ENCODE measurements at regions not wholly inside any gene's neighbourhood (a gene's known extent, or its start where the extent isn't known, plus 50 kb on each side); places are given as distances from the start of the nearest gene placed in this dataset.
"Not testable (repeated sequence)": the region's sequence is repeated elsewhere in the genome, so short reads cannot be mapped to it uniquely, and the experiment has no call there.

DNA sequence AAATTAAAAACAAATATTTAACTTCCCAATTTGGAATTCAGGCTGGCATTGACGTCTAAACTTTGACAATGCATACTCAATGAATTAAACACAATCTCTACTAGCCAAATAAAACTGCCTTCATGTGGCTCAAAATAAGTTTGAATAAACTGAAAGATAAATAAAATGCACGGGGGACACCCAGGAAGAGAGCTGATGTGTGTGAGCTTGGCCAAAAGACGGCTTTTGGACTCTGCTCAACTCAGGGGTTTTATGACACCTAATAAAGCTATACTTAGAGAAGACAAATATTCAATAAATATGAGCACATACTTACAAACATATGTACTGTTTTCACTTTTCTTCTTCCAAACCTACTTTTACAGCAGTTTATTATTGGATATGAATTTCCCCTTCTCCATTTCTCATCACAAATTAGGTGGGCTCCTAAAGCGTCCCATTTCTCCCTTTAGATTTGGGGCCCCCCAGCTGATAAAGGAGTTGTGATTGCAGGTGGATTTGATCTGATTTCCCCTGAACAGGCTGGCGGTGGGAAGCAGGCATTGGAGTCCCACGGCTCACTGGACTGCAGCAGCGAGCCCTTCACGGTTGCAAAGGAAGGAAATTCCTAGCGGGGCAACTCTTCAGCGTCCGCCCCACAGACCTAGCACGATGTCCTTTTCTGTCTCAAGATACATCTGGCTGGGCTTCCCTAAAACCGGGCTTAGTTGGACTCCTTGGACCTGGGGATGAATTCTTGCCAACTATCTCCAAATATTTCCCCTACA lies 79.6 kb downstream of the INSIG1 start:
- peak; percentile 19 for DNase-seq (ENCODE audit: low read depth, low spot score)

DNA sequence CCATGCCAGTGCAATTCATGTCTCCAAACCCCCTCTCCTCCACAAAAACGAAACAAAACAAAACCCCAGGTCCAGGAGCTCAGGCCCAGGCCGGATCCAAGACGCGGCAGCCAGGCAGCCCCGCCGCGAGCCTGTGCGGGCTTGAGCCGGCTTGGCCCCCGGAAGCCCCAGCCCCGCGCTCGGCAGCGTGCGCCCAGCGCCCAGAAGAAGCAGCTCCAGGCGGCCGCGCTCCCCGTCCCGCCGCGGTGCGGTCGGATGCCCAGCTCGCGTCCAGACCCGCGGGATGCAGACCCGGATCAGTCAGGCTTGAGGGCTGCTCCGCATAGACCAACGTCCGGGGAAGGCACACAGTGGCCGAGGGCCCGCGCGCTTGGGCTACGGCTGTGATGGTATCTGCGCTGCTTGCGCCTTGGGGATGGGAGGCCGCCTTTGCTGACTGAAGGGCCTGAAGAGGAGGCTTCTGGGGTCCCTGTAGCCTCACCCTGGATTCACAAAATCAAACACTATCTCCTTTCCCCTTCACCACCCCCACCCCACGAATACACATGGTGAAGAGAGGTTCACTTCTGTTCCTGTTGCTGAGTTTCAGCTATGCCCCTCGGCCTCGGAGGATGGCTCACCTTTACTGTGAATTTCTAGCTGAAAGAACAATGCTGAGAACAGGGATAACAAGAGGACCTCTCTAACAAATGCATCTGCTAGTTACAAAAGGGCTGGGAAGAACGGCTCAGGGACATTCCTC lies 79.9 kb upstream of the EN2 start:
- DNase-seq (ENCODE audit: low read depth, low spot score) = peak; percentile 55

DNA sequence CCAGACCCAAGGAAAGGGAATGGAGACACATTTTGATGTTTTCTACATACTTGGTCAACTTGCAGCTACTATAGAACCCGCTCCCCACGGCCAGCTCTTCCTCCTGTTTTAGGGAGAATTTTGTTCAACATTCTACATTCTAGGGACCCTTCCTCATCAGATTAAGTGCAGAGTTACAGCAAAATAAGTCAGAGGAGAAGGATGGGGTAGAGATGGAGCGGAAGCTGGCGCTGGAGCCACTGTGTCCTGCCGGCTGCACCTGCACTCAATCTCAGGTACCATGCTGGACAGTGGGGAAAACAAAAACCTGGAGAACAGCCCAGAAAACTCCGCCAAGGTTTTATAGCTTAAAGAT lies 79.4 kb upstream of the EN2 start:
- no peak for DNase-seq (ENCODE audit: low read depth, low spot score)

DNA sequence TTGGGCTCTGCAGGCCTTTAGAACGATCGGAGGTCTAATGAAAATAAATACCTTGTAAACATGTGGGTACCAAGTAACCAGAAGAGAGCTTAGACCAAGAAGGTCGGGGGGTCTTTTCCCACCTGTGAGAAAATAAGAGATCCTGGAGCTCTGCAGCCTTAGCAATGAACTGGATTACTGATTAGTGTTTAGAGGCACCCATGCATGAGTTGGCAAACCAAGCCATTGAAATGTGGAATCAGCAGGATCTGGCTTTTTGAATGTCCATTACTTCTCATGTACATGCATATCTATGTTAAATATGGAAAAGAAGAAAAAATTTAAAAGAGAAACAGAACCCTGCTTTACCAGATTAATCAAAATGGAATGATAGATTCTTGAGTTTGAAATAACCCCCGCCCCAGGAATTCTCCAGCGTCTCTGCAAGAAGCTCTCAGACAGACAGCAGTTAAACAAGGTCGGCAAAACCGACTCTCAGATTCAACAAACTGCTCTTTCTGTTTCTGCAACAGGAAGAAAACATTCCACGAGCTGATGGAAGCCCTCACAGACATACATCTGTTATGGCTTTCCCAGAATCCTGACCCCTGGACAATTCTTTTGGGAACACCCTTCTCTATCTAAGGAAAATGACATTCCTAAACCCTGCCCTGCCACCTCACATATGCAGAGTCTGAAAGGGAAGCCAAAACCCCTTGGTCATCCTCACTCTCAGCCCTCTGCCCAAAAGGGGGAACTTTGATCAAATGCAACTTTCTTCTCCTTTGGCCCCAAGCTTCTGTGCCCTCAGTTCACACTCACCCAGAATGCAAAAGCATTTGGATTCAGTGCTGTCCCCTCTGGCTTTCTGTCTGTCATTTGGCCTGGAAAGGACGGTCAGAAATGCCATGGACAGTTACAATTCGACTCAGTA lies 78.7 kb upstream of the EN2 start:
- DNase-seq (ENCODE audit: low read depth, low spot score) = no peak

DNA sequence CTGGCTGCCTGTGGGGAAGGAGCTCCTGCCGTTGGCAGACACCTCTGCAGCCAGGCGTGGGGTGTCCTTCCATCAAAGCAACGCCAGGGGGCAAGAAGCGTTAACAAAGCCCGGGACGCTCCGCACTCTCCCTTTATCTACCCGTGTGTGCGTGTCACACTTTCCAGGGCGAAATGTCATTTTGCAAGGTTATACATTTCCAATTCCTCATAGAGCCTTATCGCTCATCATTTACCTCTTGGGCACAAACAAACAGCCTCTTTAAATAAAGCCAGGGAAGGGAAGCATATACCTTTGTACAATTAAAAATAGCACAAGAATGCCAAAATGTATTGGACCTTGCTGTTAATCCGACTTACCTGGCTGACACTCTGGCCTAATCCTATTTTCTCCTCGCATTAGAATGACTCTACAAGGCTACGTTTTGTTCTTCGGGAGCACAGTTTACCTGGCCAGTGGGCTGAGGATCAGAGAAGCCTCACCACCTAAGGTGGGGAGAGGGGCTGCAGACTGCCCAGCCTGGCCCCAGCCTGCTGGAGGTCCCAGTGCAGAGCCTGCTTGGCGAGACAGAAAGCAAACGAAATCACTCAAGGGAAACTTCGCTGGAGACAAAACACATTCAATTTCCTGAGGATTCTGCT lies 77.6 kb upstream of the EN2 start:
- DNase-seq (ENCODE audit: low read depth, low spot score) = peak; percentile 82

DNA sequence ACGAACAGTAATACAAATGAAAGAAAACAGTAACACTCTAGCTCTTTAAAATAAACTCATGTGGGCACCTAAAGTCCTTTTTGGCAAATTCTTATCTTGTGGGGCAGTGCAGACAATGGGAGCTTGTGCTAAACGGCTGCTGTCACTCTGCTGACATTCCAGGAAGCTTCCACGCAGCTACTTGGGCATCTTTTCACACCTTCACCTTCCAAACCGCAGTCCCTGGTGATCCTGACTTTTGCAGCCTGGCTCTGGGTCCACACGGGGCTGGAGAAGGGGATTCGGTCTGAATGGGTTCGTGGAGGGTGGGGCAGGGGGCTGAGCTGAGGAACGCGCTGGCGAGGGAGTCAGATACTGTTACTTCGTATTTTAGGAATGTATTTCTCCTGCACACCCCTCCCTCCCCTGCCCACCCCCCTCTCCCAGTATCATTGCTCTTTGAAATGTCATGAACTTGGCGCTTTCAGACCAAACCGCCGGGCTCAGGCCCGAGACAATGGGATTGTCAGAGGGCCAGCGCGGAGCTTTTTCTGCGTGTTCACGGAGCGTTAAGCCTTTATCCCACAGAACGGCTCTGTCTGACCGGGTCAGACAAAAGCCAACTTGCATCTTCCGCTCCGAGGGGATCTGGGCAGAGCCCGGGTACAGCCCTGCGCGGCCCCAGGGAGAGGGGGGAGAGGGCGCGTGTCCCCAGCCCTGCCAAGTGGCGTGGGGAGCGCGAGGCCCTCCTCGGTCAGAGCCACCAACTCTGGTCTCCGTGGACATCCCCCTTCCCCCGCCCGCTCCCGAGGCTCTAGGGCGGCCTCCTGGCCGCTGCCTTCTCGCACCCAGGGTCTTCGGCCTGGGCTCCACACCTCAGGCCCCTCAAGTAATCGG lies 76.7 kb upstream of the EN2 start:
- no peak for DNase-seq (ENCODE audit: low read depth, low spot score)

DNA sequence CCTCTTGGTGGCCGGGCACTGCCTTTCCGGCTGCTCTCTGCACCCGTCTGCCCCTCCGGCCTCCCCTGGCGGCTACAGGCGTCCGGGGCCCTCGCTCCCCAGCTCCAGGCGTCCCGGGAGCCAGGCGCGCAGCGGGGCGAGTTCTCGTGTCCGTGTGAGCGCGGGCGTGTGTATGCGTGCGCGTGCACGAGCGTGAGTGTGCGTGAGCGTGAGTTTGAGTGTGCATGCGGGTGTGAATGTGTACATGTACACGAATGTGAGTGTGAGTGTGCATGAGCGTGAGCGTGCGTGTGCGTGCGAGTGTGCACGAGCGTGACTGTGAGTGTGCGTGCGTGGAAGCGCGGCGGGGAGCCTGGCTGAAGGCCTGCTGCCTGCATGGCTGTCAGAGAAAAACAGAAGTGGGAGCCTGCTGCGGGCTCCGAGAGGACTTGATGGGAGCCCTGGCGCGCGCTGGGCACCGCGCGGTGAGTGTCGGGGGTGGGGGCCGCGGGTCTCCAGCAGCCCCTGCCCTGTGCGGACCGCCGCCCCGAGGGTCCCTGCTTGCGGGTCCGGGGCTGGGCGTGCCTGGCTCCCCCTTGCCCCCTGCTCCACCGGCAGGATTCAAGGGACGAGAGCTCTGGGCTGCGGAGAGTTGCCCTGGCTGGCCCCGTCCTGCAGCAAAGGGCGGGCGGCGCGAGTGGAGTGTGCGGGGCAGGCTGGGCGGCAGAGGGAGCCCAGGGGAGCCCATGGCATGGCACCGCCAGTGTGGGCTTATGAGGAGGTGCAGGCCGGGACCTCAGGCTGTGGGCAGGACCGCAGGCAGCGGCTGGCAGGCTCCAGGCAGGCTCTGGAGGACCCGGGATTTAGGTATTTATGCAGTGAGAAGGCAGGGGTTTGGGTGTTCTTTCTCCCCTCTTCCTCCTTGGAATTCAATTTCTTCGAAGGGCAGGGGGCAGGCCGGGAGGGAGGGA lies 75.8 kb upstream of the EN2 start:
- DNase-seq (ENCODE audit: low read depth, low spot score) = peak; percentile 27

DNA sequence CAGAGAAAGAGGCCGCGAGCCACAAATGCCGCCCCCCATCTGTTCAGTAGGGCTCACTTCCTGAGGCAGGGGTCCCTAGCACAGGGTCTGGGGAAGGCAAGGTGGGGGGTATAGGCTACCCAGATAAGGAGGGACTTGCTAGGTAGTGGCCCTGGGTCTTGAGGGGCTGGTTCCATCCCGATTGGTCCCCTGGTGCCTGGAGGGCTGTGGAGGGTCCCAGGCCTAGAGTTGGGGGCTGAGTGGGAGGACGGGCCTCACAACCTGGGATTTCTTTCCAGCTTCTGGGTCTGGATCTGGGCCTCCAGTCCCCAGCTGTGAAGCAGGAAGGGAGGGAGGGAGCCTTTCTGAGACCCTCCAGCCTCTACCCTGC lies 75.1 kb upstream of the EN2 start:
- DNase-seq (ENCODE audit: low read depth, low spot score) = no peak

DNA sequence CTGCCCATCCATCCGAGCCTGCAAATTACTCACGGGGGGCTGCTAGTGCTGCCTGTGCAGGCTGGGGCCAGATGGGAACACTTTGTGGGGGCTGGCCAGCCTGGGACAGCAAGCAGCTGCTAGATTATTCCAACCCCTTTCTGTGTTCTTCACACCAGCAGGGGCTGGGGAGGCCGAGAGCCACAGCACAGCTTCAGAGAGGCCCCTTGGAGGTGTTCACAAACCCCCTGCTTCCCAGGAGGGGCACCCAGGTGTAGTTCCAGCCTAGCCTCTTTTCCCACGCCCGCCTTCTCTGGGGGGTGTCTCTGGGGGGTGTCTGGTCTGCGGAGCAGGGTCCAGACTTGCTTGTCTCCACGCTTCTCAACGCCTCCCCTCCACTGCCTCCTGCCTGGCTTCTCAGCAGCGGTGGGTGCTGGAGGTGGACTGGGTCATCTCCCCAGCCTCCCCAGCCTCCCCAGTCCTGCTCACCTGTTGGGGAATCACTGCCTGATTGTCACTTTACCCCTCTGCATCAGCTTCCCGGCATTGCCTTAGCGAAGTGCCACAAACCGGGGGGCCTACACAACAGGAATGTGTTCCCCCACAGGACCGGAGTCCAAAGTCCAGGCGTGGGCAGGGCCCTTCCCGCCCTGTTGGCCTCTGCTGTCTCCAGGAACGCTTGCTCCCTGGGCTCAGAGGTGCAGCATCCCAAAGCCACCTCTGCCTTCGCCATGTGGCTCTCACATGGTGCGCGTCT lies 74.0 kb upstream of the EN2 start:
- DNase-seq (ENCODE audit: low read depth, low spot score) = no peak

DNA sequence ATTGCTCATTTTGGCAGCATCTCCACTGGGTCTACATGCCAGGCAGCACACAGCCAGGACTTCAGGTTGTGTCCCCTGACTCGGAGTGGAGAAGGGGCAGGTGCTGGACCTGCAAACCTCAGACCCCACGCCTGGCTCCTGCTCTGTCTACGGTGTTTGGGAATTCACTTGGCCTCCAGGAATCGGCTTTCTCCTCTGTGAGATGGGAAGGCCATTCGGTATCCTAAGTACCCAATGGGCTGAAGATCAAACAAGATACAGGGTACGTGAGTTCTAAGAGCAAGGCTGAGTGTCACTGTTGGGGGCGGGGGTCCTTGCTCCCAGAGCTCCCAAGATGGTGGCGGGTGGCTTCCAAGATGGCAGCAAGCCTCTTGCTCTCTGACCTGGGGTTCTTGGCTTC lies 73.2 kb upstream of the EN2 start:
- DNase-seq (ENCODE audit: low read depth, low spot score) = no peak

DNA sequence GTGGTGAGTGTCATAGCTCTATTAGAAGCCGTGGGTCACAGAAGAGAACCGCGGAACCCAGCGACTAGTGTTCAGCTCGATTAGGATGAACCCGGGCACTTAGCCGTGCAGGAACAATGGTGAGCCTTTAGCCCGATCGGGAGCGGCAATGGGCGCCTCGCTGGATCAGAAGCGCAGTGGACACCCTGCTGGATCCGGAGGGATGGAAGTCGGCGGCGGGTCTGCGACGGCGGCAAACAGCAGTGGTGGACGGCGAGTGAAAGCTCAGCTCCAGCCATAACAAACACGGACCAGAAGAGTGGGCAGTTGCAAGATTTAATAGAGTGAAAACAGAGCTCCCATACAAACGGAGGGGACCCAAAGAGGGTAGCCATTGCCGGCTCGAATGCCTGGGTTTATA lies 72.7 kb upstream of the EN2 start:
- not testable (repeated sequence) for DNase-seq (ENCODE audit: low read depth, low spot score)

DNA sequence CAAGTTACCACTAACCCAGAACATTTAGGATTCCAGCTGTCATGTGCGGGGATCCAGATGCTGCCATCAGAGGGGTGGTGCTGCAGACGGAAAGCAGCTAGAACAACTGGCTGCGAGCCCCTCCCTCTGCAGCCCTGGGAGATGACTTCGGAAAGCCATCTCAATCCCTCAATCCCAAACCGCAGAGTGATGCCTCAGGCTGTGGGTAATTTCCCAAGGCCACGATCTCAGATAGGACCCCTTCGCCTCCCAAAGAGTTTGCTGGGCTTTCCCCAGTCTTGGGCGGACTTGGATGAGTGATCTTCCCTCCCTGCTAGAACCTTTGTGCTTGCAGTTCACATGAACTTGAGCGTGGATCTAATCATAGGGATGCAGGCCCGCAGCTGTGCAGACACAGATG lies 71.3 kb upstream of the EN2 start:
- DNase-seq (ENCODE audit: low read depth, low spot score) = no peak

DNA sequence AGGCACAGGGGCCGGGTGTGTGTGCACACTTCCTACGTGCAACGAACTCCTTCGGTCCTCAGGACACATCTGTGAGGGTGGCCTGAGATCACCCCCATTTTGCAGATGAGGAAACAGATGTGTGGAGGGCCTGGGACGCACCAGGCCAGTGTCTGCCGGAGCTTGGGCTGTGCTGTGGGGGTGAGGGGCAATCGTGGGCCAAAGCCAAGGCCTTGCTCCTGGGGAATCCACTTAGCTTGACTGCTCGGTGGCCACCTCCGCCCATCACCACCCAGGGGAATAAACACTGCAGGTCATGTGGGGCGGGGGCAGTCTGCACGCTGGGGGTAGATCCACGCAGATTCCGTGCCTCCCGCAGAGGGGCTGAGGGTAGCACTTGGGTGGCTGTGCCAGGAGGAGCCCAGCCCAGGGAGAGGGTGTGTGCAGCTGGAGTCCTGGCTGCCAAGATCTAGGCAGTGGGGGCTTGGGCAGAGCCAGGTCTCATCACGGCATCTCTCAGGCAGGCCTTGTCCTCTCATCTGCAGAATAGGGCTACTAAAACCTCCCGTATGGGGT lies 70.8 kb upstream of the EN2 start:
- DNase-seq (ENCODE audit: low read depth, low spot score) = no peak

DNA sequence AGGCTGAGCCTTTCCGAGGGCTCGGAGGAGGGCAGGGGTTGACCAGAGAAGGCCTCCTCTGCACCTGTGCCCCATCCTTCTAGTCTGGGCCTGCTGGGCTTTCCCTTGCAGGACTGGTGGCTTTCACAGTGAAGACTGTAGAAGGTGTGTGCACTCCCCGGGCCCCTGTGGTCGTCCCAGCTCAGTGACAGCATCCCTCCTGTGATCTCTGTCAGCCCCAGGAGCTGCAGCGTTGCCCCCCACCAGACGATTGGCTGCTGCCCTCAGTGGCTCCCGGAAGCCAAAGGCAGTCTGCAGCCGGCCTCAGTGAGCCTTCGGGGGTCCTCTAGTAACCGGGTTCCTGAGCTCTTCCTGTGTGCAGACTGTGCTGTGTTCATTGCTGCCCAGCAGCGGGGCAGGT lies 69.4 kb upstream of the EN2 start:
- DNase-seq (ENCODE audit: low read depth, low spot score) = no peak

DNA sequence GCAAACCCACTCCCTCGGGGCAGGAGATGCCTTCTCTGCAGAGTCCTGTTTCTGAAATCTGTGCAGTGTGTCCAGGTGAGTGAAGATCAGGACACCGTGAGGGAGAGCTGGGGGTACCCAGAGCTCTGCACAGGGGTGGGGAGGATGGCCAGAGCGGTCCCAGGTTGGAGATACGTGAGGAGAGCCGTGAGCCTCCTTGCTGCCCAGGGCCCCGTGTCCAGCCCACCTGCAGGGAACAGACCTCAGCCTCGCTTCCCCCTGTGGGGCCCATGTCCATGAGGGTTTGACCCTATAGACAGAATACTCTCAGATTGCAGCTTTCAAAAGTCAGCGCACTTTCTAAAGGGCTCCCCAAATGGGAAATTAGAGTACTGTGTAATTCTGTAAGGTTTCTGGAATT lies 66.5 kb upstream of the EN2 start:
- no peak for DNase-seq (ENCODE audit: low read depth, low spot score)

DNA sequence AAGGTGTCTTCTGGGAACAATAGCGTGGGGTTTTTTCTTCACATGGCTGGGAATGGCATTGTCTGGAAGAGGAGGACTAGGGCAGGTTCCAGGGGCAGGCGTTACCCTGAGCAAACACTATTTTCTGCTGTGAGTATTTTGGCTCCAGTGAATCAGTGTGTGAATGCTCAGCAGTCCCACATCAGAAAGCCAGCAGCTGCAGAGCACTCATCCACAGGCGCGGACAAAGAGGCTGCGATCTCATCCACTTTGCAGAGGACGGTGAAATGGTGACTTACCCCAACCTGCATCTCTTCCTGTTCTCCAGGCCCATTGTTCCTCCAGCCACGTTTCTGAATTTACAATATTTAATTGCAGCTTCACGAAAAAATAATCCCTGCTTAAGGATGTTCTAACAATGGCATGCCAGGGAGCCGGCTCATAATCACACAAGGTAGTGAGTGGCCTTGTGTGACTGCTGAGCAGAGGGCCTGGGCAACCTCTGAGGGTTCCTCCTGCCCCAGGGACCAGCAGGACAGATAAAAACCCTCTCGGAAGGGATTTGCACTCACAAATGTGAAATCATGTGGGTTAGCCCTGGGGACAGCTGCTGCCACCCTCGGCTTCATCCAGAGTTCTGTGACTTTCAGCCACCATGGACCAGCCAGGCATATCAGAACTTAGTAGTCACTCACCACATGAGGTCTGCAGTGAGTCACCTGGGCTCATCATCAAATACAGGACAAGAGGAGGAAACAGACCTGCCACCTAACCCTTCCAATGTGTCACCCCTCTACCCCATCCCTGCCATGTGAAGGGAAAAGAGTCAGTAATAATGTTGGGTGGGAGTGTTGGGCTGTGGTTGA lies 65.0 kb upstream of the EN2 start:
- DNase-seq (ENCODE audit: low read depth, low spot score) = no peak

DNA sequence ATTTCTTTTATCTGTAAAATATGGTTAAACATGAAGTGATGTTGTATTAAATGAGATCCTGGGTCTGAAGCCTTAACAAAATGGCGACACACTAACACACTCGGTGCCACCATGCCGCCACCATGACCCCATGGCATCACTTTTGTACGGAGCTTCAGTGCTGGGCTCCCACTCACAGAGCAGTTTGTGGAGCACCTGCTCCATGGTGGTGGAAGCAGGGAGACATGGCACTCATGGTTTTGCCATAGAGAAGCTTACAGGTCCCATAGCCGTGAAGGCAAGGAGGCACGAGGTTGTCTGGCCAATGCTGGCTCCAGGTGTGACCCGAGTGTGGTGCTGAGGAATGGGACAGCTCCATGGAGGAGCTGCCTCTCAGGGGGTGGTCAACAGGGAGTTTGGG lies 63.5 kb upstream of the EN2 start:
- no peak for DNase-seq (ENCODE audit: low read depth, low spot score)
